Hepatic stellate cell (primary cell): ENCODE measurements at regions not wholly inside any gene's neighbourhood (a gene's known extent, or its start where the extent isn't known, plus 50 kb on each side); places are given as distances from the start of the nearest gene placed in this dataset.

Experiments used
- DNase-seq: peaks from one replicate; pipeline ENCODE4 v3.0.0; 2011; ENCODE audit warnings: low spot score

DNA sequence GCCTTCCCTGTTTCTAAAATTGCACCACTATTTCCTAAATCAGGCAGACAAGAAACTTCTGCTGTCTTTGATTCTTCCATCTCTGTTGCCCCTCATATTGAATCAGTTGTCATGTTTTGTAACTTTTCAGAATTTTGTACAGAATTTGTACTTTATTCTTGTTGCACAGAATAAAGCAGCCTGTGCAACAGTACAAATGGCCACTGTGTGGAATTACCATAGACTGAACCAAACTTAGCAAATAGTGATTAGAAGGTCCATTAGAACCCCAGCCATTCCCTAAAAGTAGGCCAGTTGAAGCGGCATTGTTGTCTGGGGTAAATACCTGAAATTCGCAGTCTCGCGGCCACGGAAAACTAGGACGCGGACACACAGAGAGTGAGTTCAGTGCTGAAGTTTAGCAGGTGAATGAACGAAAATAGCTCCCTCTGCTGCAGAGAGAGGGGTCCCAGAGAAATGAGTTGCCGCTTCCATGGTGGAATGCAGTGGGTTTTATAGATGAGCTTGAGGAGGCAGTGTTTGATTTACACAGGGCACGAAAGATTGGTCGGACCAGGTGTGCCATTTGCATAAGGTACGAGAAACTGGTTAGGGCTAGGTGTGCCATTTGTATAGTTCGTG lies 71.8 kb downstream of the C4orf33 start:
- no peak for DNase-seq

GRCh38 chr4:129172181-129172580 lies 76.2 kb downstream of the C4orf33 start:
- no peak for DNase-seq

DNA sequence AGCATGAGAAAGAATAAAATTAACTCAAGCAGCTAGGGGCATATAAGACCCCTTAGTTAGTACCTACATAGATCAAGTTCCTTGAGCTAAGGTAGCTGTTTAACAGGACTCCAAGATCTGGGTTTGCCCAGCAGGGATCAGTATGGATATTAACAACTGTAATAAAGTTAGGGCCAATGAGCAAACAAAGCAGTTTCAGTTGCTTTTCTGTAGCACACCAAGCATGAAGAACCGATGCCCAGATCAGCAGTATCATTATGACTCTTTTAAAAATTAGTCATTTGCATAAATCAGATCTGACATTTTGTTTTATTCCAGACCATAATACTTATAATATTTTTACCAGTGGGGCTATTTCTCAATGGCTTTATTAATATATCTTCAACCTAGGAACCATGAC lies 80.9 kb downstream of the C4orf33 start:
- no peak for DNase-seq

GRCh38 chr4:129179276-129179675 lies 83.3 kb downstream of the C4orf33 start:
- DNase-seq, result no peak

GRCh38 chr4:129189630-129190029 lies 93.7 kb downstream of the C4orf33 start:
- no peak for DNase-seq

DNA sequence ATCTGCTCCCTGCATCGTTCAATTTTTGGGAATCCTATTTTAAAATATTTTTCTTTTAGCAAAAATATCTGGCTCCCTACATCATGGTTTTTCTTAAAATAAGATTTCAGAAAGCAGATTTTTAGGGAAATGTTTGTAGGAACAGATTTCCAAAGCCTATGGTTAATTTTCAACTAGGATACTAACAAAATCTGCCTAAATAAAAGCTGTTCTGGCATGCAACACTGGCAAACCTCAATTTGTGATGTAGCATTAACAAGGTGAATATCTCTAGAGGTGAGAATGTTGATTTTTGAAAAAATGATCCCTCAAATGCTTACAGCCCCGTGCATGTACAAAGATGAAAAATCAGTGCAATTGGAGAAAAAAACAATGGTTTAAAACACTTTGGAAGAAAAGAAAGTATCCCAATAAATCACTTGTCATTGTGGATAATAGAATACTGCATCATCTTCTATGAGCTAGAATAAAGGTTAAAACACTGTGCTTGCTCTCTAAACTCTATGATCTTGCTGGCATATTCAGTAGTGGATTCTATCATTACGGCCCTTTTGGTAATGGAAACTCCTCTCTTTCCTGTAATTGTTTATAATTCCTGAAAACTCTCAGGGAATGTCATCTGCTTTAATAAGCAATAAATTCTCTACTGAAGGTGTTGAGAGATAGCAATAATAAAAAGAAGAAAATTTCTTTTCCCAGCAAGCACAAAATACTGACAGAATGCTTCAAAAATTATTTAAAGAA lies 97.6 kb downstream of the C4orf33 start:
- DNase-seq, result no peak

DNA sequence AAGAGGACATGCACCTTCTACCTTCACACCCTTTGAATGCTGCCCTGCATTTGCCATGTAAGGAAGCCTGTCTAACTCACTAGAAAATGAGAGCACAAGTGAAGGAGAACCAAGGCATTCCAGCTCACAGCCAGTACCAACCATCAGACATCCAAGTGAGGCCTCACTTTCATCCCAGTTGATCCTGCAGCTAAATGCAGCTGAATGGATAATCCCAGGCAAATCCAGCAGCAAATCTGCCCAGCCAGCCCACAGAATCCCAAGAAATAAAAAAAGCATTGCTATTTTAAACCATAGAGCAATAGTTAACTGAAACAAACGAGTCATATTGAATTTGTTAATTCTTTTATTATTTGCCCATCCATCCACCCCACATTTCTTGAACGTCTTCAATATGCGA lies 112.5 kb downstream of the C4orf33 start:
- DNase-seq, result no peak

DNA sequence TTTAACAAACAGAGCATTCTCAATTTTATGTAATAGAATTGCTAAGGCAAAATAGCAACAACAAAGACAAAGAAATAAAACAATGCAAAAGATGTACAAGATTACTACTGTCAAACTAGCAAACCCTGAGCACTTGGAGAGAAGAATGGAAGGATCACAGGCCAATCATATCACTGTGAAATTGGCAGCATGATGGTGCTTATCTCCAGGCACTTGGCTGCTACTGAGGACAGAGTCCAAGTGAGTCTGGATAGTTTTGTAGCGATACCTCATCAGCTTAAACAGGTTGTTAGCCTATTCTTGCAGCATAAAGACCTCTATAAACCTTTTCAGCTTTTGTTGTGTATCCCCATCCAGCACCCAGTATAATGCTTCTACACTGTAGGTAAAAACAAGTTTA lies 117.7 kb downstream of the C4orf33 start:
- no peak for DNase-seq

- DNase-seq, result no peak
Measured at GRCh38 chr4:129218360-129218759, 122.4 kb downstream of the C4orf33 start.

DNA sequence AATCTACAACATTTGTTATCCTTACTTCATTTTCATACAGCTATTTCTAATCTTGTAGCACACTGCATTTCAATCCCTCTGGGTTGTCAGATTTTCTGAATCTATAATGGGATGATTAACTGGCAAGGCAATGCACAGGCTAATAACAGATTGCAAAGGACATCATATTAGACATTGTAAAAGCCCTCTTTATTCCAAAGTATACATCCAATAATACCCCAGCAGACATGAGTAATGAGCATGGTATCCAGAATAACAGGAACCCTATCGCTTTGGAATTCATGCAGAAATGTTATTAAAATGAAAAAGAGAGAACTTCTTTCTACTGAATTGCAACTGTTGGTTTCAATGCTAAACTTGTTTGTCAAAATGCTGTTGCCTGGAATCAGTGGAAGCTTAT lies 122.9 kb downstream of the C4orf33 start:
- DNase-seq, result no peak

DNA sequence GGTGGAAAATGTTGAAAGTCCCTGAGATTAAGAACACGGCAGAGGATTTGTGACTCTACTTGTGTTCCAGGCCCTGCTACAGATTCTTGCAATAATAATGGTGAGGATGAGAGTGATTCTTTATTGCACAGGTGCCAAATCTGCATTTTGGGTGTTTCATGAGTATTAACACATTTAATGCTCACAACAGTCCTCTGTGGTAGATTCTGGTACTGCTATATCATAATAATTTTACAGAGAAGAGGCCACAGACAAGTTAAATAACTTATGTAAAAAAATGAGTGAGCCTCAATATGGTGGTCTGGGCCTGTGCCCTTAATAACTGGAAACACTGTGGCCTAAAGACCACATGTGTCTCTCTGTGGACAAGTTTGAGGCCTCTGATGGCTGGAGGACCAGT lies 124.3 kb downstream of the C4orf33 start:
- no peak for DNase-seq

- no peak for DNase-seq
Measured at GRCh38 chr4:129223945-129224344, 128.0 kb downstream of the C4orf33 start.

GRCh38 chr4:129230846-129231245 lies 134.9 kb downstream of the C4orf33 start:
- no peak for DNase-seq

DNA sequence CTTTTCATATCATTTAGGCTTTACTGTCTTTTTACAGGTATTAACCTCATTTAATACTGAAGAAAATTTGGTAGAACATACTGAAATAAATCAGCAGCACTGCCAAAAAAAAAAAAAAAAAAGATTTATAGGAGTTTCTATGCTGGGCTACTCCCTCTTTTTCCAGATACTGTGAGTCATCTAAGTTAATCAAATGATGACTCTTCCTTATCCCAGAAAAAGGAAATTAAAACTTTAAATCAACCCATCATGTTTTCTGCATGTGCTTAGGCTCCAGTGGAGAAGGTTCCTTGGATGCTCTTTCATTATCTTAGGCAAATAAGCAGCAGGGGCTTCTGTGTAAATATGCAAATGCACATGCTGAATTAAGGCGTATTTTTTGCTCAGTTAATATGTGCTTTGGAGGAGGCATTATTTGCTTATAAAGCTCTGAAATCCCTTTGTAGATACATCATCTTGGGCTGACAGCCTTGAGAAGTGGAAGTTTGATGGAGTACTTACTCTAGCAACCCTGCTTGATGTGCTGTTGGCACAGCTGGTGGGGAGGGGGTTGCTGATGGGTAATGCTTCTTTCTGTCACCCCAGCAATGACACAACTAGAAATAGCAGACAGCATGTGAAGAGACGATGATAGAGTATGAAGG lies 136.1 kb downstream of the C4orf33 start:
- DNase-seq, result no peak

- DNase-seq, result no peak
Measured at GRCh38 chr4:129232589-129233337, 136.8 kb downstream of the C4orf33 start.

DNA sequence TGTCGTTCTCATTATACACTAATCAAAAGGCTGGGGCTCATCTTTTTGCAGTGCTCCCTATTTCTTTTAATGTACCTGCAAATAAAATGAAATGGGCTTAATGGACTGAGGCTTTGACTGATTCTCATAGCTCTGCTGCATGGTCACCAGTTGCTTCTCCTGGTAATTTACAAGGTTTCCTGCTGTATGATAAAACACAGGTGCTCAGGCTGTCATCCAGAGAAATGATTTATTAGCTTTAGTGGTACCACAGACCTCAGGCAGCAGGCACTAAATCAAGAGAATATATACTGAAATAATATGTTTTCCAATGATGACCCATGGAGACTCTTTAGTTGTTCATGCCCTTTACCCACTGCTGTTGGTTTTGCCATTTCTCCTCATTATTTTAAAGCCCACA lies 137.7 kb downstream of the C4orf33 start:
- no peak for DNase-seq

GRCh38 chr4:129236351-129236750 lies 140.4 kb downstream of the C4orf33 start:
- DNase-seq, result no peak

GRCh38 chr4:129239088-129239487 lies 143.1 kb downstream of the C4orf33 start:
- no peak for DNase-seq

- DNase-seq, result no peak
Measured at GRCh38 chr4:129240816-129241215, 144.9 kb downstream of the C4orf33 start.

DNA sequence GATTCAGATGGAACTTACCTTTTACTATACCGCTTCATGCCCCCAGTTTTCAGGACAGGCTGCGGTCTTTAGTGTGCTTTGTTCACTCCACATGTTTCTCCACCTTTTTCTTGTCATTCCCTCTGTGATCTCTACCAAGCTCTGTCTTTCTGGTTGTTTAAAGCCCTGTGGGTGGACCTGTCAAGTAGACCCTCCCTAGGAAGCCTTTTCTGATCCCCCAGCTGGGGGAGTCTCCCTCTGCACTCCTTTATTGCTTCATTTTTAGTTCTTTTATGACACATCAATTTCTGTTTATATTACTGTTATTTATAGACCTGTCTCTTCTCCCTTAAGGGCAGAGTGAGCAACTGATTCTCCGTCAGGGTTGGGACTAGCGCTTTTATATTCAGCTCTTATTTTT lies 150.2 kb downstream of the C4orf33 start:
- DNase-seq, result no peak

DNA sequence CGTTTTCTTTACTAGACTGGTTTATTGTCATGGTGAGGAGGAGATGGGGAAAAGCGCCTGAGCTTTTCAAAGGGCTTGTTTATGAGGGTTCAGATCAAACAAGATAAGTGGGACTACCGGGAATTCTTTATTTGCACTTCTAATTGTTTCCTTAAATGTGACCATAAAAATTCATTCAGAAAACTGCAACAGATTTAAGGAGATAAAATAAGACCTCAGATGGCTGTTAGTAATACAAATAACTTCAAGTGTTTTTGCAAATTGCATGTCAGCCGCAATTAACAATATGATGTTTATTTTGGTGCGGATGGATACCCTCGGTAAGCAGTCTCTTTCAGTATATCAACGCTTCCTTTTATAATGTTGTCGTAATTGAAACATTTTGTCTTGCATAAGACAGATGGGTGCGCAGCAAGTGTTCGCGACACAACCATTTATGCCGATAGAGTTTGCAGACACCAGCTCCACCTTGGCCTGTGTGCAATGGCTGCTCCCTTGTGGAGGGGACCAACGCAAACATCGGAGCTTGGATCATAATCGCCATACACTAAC lies 151.0 kb downstream of the C4orf33 start:
- no peak for DNase-seq

GRCh38 chr4:129248621-129249020 lies 152.7 kb downstream of the C4orf33 start:
- DNase-seq, result no peak
